Stimulated activated CD8-positive, alpha-beta memory T cell treated with anti-CD3 and anti-CD28 coated beads, Interleukin-7, amount 100 ng/mL, for 24 hours (primary cell): ENCODE measurements at regions not wholly inside any gene's neighbourhood (a gene's known extent, or its start where the extent isn't known, plus 50 kb on each side); places are given as distances from the start of the nearest gene placed in this dataset.

Source experiments
- DNase-seq: peaks from one replicate; pipeline ENCODE4 v3.0.0-alpha.2; 2020; ENCODE audit warnings: low read depth

- no peak for DNase-seq
Measured at GRCh38 chr9:89969881-89970639, 365.2 kb downstream of the GADD45G start.

GRCh38 chr9:89970701-89971100, 365.9 kb downstream of the GADD45G start:
- DNase-seq: no peak

GRCh38 chr9:89972535-89972934, 367.7 kb downstream of the GADD45G start:
- no peak for DNase-seq

- no peak for DNase-seq
Measured at GRCh38 chr9:89974582-89974981, 369.8 kb downstream of the GADD45G start.

- no peak for DNase-seq
Measured at GRCh38 chr9:89975024-89975423, 370.2 kb downstream of the GADD45G start.

- DNase-seq: no peak
Measured at GRCh38 chr9:89975630-89976029, 370.8 kb downstream of the GADD45G start.

GRCh38 chr9:89978185-89978584, 373.4 kb downstream of the GADD45G start:
- DNase-seq: no peak

- no peak for DNase-seq
Measured at GRCh38 chr9:89980600-89980999, 375.8 kb downstream of the GADD45G start.

- no peak for DNase-seq
Measured at GRCh38 chr9:89982016-89982415, 377.2 kb downstream of the GADD45G start.

- no peak for DNase-seq
Measured at GRCh38 chr9:89983411-89983810, 378.6 kb downstream of the GADD45G start.

- DNase-seq: no peak
Measured at GRCh38 chr9:89984214-89984613, 379.4 kb downstream of the GADD45G start.

GRCh38 chr9:89985068-89985467, 380.3 kb downstream of the GADD45G start:
- DNase-seq: no peak

- DNase-seq: no peak
Measured at GRCh38 chr9:89986190-89986589, 381.4 kb downstream of the GADD45G start.

GRCh38 chr9:89988458-89988857, 383.6 kb downstream of the GADD45G start:
- no peak for DNase-seq

- no peak for DNase-seq
Measured at GRCh38 chr9:89991204-89991790, 386.5 kb downstream of the GADD45G start.

GRCh38 chr9:89992326-89993198, 387.8 kb downstream of the GADD45G start:
- DNase-seq: no peak

GRCh38 chr9:89993678-89994630, 389.1 kb downstream of the GADD45G start:
- no peak for DNase-seq

GRCh38 chr9:89994988-89995613, 390.3 kb downstream of the GADD45G start:
- DNase-seq: no peak

GRCh38 chr9:89996116-89996515, 391.3 kb downstream of the GADD45G start:
- no peak for DNase-seq

GRCh38 chr9:89996773-89997172, 392.0 kb downstream of the GADD45G start:
- DNase-seq: no peak

GRCh38 chr9:89998633-89999032, 393.8 kb downstream of the GADD45G start:
- DNase-seq: no peak
